WTC11 (cell line): ENCODE measurements at regions not wholly inside any gene's neighbourhood (a gene's known extent, or its start where the extent isn't known, plus 50 kb on each side); places are given as distances from the start of the nearest gene placed in this dataset.

Experiments
- ATAC-seq: fragments of 200-7000 bp; cut with Tn5 transposase; 2 replicates; pipeline ENCODE4 v1.10.0; 2021; ENCODE audit warnings: mild to moderate bottlenecking, moderate library complexity
- CTCF ChIA-PET: fragments of 300-600 bp; sonication (Branson Sonifier 250); formaldehyde crosslinking; loops from one replicate; lab custom pipeline; 2021; ENCODE audit warnings: antibody characterized with exemption; lab: Charles Lee
- POLR2A ChIA-PET: fragments of 350-600 bp; sonication (Branson Sonifier 250); formaldehyde crosslinking; loops from one replicate; lab custom pipeline; 2021; ENCODE audit warnings: antibody characterized with exemption; lab: Charles Lee
- DNase-seq: peaks from one replicate; pipeline ENCODE4 v3.0.0; 2021; ENCODE audit warnings: low spot score
- H3K27ac Mint-ChIP-seq: 2 replicates; pipeline ENCODE4 v1.8.0; 2021; ENCODE audit warnings: mixed read lengths
- H3K27me3 Mint-ChIP-seq: 2 replicates; pipeline ENCODE4 v1.8.0; 2021; ENCODE audit warnings: low read depth, mild to moderate bottlenecking, moderate library complexity, mixed read lengths
- H3K36me3 Mint-ChIP-seq: 2 replicates; pipeline ENCODE4 v1.8.0; 2021; ENCODE audit warnings: mixed read lengths
- H3K4me1 Mint-ChIP-seq: 2 replicates; pipeline ENCODE4 v1.8.0; 2022; ENCODE audit warnings: mixed read lengths
- H3K4me3 Mint-ChIP-seq: 2 replicates; pipeline ENCODE4 v1.8.0; 2021; ENCODE audit warnings: mild to moderate bottlenecking, moderate library complexity, mixed read lengths
- H3K9me3 Mint-ChIP-seq: 2 replicates; pipeline ENCODE4 v1.8.0; 2021; ENCODE audit warnings: mixed read lengths
- EMX1 ChIP-seq: fragments of 250-450 bp; sonication (Bioruptor Pico); IDR thresholded peaks from 2 replicates; pipeline ENCODE4 v1.8.0; 2021; ENCODE audit warnings: mild to moderate bottlenecking
- ETV6 ChIP-seq: sonication (generic); formaldehyde crosslinking; IDR thresholded peaks from 2 replicates; pipeline ENCODE4 v1.8.1; 2022; ENCODE audit warnings: mild to moderate bottlenecking, missing genetic modification reagents
- IRF2 ChIP-seq: sonication (generic); formaldehyde crosslinking; IDR thresholded peaks from 2 replicates; pipeline ENCODE4 v1.8.0; 2022; ENCODE audit warnings: low read depth, missing genetic modification reagents, borderline replicate concordance
- JAZF1 ChIP-seq: fragments of 250-450 bp; sonication (Bioruptor Pico); IDR thresholded peaks from 2 replicates; pipeline ENCODE4 v1.9.0; 2021; ENCODE audit warnings: moderate library complexity, mild to moderate bottlenecking, inconsistent platforms
- NR3C1 ChIP-seq: sonication (generic); formaldehyde crosslinking; conservative IDR thresholded peaks from 2 replicates; pipeline ENCODE4 v1.8.1; 2023; ENCODE audit warnings: low read depth, mild to moderate bottlenecking, missing genetic modification reagents
- SMAD3 ChIP-seq: sonication (generic); formaldehyde crosslinking; IDR thresholded peaks from 2 replicates; pipeline ENCODE4 v1.8.0; 2022; ENCODE audit warnings: missing genetic modification reagents, mild to moderate bottlenecking, borderline replicate concordance
- SP1 ChIP-seq: sonication (generic); formaldehyde crosslinking; conservative IDR thresholded peaks from 2 replicates; pipeline ENCODE4 v1.8.1; 2022; ENCODE audit warnings: missing genetic modification reagents
- TP53 ChIP-seq: sonication (generic); formaldehyde crosslinking; IDR thresholded peaks from 2 replicates; pipeline ENCODE4 v1.8.1; 2023; ENCODE audit warnings: mild to moderate bottlenecking, missing genetic modification reagents
- ZBTB21 ChIP-seq: sonication (generic); formaldehyde crosslinking; IDR thresholded peaks from 2 replicates; pipeline ENCODE4 v1.8.1; 2023; ENCODE audit warnings: mild to moderate bottlenecking, missing genetic modification reagents, borderline replicate concordance
- ZNF232 ChIP-seq: sonication (generic); formaldehyde crosslinking; IDR thresholded peaks from 2 replicates; pipeline ENCODE4 v1.8.0; 2022; ENCODE audit warnings: mild to moderate bottlenecking, missing genetic modification reagents
- ZNF263 ChIP-seq: sonication (generic); formaldehyde crosslinking; IDR thresholded peaks from 2 replicates; pipeline ENCODE4 v1.8.1; 2022; ENCODE audit warnings: low read depth, mild to moderate bottlenecking, moderate library complexity, missing genetic modification reagents
- ZNF317 ChIP-seq: sonication (generic); formaldehyde crosslinking; IDR thresholded peaks from 2 replicates; pipeline ENCODE4 v1.8.1; 2023; ENCODE audit warnings: low read depth, mild to moderate bottlenecking, moderate library complexity, missing genetic modification reagents, borderline replicate concordance
- ZNF396 ChIP-seq: fragments of 250-450 bp; sonication (Bioruptor Pico); IDR thresholded peaks from 2 replicates; pipeline ENCODE4 v1.8.0; 2021; ENCODE audit warnings: mild to moderate bottlenecking, moderate library complexity, borderline replicate concordance
- ZNF423 ChIP-seq: fragments of 250-450 bp; sonication (Bioruptor Pico); IDR thresholded peaks from 2 replicates; pipeline ENCODE4 v2.1.2; 2022; ENCODE audit warnings: mild to moderate bottlenecking, moderate library complexity
- TF ChIP-seq, protein P1 (sequence below): sonication (generic); formaldehyde crosslinking; IDR thresholded peaks from 2 replicates; pipeline ENCODE4 v1.8.1; 2023; ENCODE audit warnings: mild to moderate bottlenecking, missing genetic modification reagents, moderate library complexity
- TF ChIP-seq, protein P2 (sequence below): fragments of 250-450 bp; sonication (Bioruptor Pico); IDR thresholded peaks from 2 replicates; pipeline ENCODE4 v1.9.0; 2021; ENCODE audit warnings: moderate library complexity, mild to moderate bottlenecking, inconsistent platforms, borderline replicate concordance
- TF ChIP-seq, protein P3 (sequence below): sonication (generic); formaldehyde crosslinking; IDR thresholded peaks from 2 replicates; pipeline ENCODE4 v1.8.0; 2023; ENCODE audit warnings: missing genetic modification reagents, mild to moderate bottlenecking, borderline replicate concordance
- TF ChIP-seq, protein P4 (sequence below): sonication (generic); formaldehyde crosslinking; IDR thresholded peaks from 2 replicates; pipeline ENCODE4 v1.8.1; 2023; ENCODE audit warnings: mild to moderate bottlenecking, moderate library complexity, missing genetic modification reagents

DNA sequence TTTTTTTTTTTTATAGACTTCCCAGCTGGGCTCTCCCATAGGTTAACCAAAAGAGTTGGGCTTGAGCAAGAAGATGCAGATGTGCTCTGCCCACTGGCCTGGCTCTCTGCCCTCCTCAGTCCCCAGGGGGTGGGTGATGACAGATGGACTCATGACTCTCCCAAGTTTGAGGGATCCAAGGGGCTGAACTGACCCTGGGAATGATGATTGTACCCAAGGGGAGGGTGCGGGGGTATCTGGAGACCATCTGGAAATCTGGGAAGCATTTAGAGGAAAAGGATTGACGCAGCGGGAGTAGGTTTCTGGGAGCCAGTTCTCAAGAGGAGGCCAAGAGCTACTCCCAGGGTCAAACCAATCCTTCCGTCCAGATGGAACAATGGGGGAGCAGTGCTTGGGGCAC, 330.8 kb downstream of the CYP26B1 start:
- POLR2A ChIA-PET = no interaction called here
- H3K4me3 Mint-ChIP-seq = no peak overlapping the region
- no peaks in the 10 kb centered on the region; the same call in 1 of the 2 replicates for H3K27me3 Mint-ChIP-seq
- no peak for TF ChIP-seq ZNF232 (CRISPR knock-in tag)
- no peak for TF ChIP-seq ETV6 (CRISPR knock-in tag)
- no peaks in the 10 kb centered on the region for H3K36me3 Mint-ChIP-seq
- H3K9me3 Mint-ChIP-seq = peaks cover 28% of the 10 kb centered on the region
- CTCF ChIA-PET = interaction anchor here (1.5 kb wide), 1 partner anchor 19 kb away, joined by 4 read pairs; no protein-coding TSS in a partner anchor
- DNase-seq (no peak), ATAC-seq (no peak)
- H3K4me1 Mint-ChIP-seq = no peaks in the 10 kb centered on the region
- no peak overlapping the region for H3K27ac Mint-ChIP-seq

DNA sequence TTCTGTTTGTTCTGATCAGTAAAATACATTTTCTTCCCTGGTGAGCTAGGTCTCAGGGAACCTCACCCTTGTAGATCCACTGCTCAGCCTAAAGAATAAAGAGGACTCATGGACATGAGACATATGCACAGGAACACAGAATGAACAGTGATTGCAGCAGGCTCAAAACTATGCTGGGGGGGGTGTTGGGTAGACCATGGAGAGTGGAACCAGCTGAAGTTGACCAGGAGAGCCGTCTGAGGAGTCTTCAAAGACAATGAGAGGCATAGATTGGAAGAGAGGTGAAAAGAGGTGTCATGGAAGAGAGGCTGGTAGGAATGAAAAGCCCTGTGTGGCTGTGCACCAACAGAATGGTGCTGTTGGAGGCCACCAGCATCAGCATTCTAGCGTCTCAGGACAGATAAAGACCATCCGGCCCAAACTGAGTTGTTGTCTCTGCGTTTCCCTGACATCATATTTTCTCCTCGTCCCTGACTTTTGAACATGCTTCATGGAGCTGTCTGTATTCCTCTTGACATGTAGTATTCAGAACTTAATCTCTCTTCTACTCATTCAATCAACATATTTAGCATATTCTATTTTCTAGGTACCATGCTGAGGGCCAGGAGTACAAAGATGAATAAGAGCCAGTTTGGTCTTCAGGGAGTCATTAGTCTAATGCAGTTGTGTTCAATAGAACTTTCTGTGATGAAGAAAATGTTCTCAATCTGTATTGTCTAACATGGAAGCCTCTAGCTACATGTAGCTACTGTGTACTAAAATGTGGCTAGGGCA, 331.8 kb downstream of the CYP26B1 start:
- peaks cover 23% of the 10 kb centered on the region for H3K9me3 Mint-ChIP-seq
- no peak for ATAC-seq
- POLR2A ChIA-PET = no interaction called here
- no peaks in the 10 kb centered on the region for H3K4me1 Mint-ChIP-seq
- H3K27me3 Mint-ChIP-seq = no peaks in the 10 kb centered on the region; the same call in 1 of the 2 replicates
- TF ChIP-seq NR3C1 (CRISPR knock-in tag) (no peak), ZNF317 (CRISPR knock-in tag) (no peak), ZNF396 (CRISPR knock-in tag) (no peak), ZNF423 (no peak), ZNF263 (CRISPR knock-in tag) (no peak), JAZF1 (CRISPR knock-in tag) (no peak)
- TF ChIP-seq, protein P1, sequence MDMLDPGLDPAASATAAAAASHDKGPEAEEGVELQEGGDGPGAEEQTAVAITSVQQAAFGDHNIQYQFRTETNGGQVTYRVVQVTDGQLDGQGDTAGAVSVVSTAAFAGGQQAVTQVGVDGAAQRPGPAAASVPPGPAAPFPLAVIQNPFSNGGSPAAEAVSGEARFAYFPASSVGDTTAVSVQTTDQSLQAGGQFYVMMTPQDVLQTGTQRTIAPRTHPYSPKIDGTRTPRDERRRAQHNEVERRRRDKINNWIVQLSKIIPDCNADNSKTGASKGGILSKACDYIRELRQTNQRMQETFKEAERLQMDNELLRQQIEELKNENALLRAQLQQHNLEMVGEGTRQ (CRISPR knock-in tag) = no peak
- DNase-seq = no peak
- no peak overlapping the region for H3K4me3 Mint-ChIP-seq
- CTCF ChIA-PET = interaction anchor here (1.5 kb wide), 2 partner anchors 18 to 21 kb away, joined by 4 read pairs; no protein-coding TSS in a partner anchor
- no peaks in the 10 kb centered on the region for H3K36me3 Mint-ChIP-seq
- H3K27ac Mint-ChIP-seq = no peak overlapping the region

DNA sequence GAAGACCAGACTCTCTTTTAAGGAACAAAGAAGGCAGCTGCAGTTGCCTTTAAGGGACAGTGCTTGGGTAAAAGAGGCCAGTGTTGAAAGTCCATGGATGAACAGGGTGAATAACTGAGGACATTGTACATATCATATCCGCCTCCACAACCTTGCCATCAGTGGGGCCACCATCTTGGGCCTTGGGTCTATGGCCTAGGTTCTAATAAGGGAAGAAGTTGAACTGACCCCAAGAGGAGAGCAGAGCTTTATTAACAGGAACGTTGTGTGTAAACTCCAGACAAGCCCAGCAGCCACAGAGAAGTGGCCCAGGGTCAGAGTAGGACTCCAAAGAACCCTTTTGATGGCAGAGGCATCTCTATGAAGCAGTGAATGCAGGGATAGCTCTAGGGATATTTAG, 332.8 kb downstream of the CYP26B1 start:
- H3K4me3 Mint-ChIP-seq = no peak overlapping the region
- H3K27ac Mint-ChIP-seq = no peak overlapping the region
- DNase-seq (no peak), ATAC-seq (no peak)
- no peaks in the 10 kb centered on the region for H3K4me1 Mint-ChIP-seq
- TF ChIP-seq EMX1 (CRISPR knock-in tag) = no peak
- TF ChIP-seq ZBTB21 (CRISPR knock-in tag) = no peak
- TF ChIP-seq, protein P2, sequence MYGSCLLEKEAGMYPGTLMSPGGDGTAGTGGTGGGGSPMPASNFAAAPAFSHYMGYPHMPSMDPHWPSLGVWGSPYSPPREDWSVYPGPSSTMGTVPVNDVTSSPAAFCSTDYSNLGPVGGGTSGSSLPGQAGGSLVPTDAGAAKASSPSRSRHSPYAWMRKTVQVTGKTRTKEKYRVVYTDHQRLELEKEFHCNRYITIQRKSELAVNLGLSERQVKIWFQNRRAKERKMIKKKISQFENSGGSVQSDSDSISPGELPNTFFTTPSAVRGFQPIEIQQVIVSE (CRISPR knock-in tag) = no peak
- no peak for TF ChIP-seq ZNF232 (CRISPR knock-in tag)
- no peak for TF ChIP-seq TP53 (CRISPR knock-in tag)
- no peak for TF ChIP-seq ZNF263 (CRISPR knock-in tag)
- TF ChIP-seq SP1 (CRISPR knock-in tag) = no peak
- TF ChIP-seq, all 79 proteins: peak for 0
- peaks cover 16% of the 10 kb centered on the region for H3K9me3 Mint-ChIP-seq
- no peaks in the 10 kb centered on the region for H3K36me3 Mint-ChIP-seq
- no peaks in the 10 kb centered on the region; the same call in 1 of the 2 replicates for H3K27me3 Mint-ChIP-seq
- POLR2A ChIA-PET = no interaction called here
- CTCF ChIA-PET = interaction anchor here (1.5 kb wide), 1 partner anchor 20 kb away, joined by 4 read pairs; no protein-coding TSS in a partner anchor

DNA sequence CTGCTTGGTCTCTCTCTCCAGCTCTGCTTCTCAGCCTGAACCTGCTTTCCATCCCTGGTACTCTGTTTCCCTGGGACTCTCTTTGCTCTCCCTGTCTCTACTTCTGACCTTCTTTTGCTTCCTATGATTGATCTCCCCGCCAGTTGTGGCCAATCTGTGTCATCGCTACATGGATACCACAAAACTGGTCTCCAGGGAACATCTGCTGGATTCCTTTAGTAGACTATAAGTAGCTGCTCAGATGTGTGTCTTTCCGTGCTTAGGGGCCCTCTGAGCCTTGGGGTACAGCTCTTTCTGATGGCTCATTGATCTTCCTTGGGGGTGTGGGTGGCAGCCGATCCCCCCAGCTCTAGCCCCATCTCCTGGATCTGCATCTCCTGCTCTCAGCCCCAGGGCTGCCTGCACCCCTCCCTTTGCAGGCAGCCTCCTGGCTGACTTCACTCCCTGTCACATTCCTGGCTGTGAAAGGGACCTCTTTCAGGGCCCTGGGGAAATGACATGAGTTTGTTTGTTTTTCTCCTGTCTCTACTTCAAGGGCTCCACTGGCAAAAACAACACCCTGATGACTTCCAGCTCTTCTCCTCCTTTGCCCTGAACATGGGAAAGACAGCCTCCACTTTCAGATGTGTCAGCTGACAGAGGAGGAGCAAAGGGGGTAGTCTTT, 333.7 kb downstream of the CYP26B1 start:
- H3K36me3 Mint-ChIP-seq = no peaks in the 10 kb centered on the region
- H3K9me3 Mint-ChIP-seq = peaks cover 11% of the 10 kb centered on the region
- ATAC-seq (no peak), DNase-seq (no peak)
- no peak overlapping the region for H3K4me3 Mint-ChIP-seq
- H3K4me1 Mint-ChIP-seq = no peaks in the 10 kb centered on the region
- no peaks in the 10 kb centered on the region; the same call in 1 of the 2 replicates for H3K27me3 Mint-ChIP-seq
- no peak overlapping the region for H3K27ac Mint-ChIP-seq
- ChIA-PET POLR2A (no interaction called here), CTCF (interaction anchor here (0.8 to 1.9 kb wide), 4 partner anchors 16 to 336 kb away, joined by 3 to 5 read pairs (median 4); no protein-coding TSS in a partner anchor)
- TF ChIP-seq JAZF1 (CRISPR knock-in tag) (no peak), ZNF263 (CRISPR knock-in tag) (no peak), IRF2 (CRISPR knock-in tag) (no peak), SMAD3 (CRISPR knock-in tag) (no peak)
- TF ChIP-seq, protein P3, sequence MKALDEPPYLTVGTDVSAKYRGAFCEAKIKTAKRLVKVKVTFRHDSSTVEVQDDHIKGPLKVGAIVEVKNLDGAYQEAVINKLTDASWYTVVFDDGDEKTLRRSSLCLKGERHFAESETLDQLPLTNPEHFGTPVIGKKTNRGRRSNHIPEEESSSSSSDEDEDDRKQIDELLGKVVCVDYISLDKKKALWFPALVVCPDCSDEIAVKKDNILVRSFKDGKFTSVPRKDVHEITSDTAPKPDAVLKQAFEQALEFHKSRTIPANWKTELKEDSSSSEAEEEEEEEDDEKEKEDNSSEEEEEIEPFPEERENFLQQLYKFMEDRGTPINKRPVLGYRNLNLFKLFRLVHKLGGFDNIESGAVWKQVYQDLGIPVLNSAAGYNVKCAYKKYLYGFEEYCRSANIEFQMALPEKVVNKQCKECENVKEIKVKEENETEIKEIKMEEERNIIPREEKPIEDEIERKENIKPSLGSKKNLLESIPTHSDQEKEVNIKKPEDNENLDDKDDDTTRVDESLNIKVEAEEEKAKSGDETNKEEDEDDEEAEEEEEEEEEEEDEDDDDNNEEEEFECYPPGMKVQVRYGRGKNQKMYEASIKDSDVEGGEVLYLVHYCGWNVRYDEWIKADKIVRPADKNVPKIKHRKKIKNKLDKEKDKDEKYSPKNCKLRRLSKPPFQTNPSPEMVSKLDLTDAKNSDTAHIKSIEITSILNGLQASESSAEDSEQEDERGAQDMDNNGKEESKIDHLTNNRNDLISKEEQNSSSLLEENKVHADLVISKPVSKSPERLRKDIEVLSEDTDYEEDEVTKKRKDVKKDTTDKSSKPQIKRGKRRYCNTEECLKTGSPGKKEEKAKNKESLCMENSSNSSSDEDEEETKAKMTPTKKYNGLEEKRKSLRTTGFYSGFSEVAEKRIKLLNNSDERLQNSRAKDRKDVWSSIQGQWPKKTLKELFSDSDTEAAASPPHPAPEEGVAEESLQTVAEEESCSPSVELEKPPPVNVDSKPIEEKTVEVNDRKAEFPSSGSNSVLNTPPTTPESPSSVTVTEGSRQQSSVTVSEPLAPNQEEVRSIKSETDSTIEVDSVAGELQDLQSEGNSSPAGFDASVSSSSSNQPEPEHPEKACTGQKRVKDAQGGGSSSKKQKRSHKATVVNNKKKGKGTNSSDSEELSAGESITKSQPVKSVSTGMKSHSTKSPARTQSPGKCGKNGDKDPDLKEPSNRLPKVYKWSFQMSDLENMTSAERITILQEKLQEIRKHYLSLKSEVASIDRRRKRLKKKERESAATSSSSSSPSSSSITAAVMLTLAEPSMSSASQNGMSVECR = no peak
- TF ChIP-seq, protein P4, sequence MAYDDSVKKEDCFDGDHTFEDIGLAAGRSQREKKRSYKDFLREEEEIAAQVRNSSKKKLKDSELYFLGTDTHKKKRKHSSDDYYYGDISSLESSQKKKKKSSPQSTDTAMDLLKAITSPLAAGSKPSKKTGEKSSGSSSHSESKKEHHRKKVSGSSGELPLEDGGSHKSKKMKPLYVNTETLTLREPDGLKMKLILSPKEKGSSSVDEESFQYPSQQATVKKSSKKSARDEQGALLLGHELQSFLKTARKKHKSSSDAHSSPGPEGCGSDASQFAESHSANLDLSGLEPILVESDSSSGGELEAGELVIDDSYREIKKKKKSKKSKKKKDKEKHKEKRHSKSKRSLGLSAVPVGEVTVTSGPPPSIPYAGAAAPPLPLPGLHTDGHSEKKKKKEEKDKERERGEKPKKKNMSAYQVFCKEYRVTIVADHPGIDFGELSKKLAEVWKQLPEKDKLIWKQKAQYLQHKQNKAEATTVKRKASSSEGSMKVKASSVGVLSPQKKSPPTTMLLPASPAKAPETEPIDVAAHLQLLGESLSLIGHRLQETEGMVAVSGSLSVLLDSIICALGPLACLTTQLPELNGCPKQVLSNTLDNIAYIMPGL = no peak
- TF ChIP-seq, protein P2 (CRISPR knock-in tag) = no peak
